Retinal pigment epithelial cell (primary cell): ENCODE measurements at regions not wholly inside any gene's neighbourhood (a gene's known extent, or its start where the extent isn't known, plus 50 kb on each side); places are given as distances from the start of the nearest gene placed in this dataset.

ENCODE experiments used
- DNase-seq: peaks from one replicate; pipeline ENCODE4 v3.0.0-alpha.2; 2010; ENCODE audit warnings: low read depth
- H3K4me3 ChIP-seq: 2 replicates; pipeline ENCODE4 v1.5.1; 2011; ENCODE audit warnings: mild to moderate bottlenecking, low read length, control low read depth, moderate library complexity
- CTCF ChIP-seq: conservative IDR thresholded peaks from 2 replicates; pipeline ENCODE4 v1.5.1; 2011; ENCODE audit warnings: low read depth, low read length, control low read depth, inconsistent platforms

- no peak for TF ChIP-seq CTCF
- no peak for DNase-seq
Observed at GRCh38 chr20:48336597-48336996, 491.2 kb downstream of the PREX1 start.

GRCh38 chr20:48335308-48336050 lies 492.3 kb downstream of the PREX1 start:
- no peak for DNase-seq
- no peak for TF ChIP-seq CTCF
- H3K4me3 ChIP-seq: no peak overlapping the region

More at GRCh38 chr20:48336597-48336996, 491.2 kb downstream of the PREX1 start:
- no peak overlapping the region for H3K4me3 ChIP-seq

- TF ChIP-seq CTCF: no peak
- H3K4me3 ChIP-seq: no peak overlapping the region
- no peak for DNase-seq
Observed at GRCh38 chr20:48333707-48334106, 494.1 kb downstream of the PREX1 start.

- DNase-seq: peak; percentile 25
- TF ChIP-seq CTCF: no peak
- H3K4me3 ChIP-seq: no peak overlapping the region
Observed at GRCh38 chr20:48332555-48332954, 495.2 kb downstream of the PREX1 start.

- H3K4me3 ChIP-seq: no peak overlapping the region
- TF ChIP-seq CTCF: no peak
- DNase-seq: no peak
Observed at GRCh38 chr20:48331518-48332286, 496.1 kb downstream of the PREX1 start.

GRCh38 chr20:48329676-48330664 lies 497.8 kb downstream of the PREX1 start:
- no peak overlapping the region for H3K4me3 ChIP-seq
- DNase-seq: no peak
- TF ChIP-seq CTCF: peak; percentile 44
